PC-9 (cell line): ENCODE measurements at regions not wholly inside any gene's neighbourhood (a gene's known extent, or its start where the extent isn't known, plus 50 kb on each side); places are given as distances from the start of the nearest gene placed in this dataset.

Experiments used
- CTCF ChIP-seq: fragments of 200-600 bp; sonication (generic); conservative IDR thresholded peaks from 2 replicates; pipeline ENCODE4 v1.6.1; 2017; ENCODE audit warnings: mixed run types, antibody characterized with exemption, mild to moderate bottlenecking, moderate library complexity
- EZH2 ChIP-seq: fragments of 200-600 bp; sonication (generic); IDR thresholded peaks from 2 replicates; pipeline ENCODE4 v1.8.0; 2017; ENCODE audit warnings: antibody characterized with exemption, low read depth

GRCh38 chr7:109259151-109259550 lies 689.5 kb downstream of the DNAJB9 start:
- TF ChIP-seq CTCF (no peak), EZH2 (no peak)
